Activated CD4-positive, alpha-beta T cell treated with anti-CD3 and anti-CD28 coated beads, Interleukin-2, Interleukin-6, amounts not matched to agents 100 ng/mL and 50 ng/mL, durations not matched to agents 16 hours and 8 hours (primary cell): ENCODE measurements at regions not wholly inside any gene's neighbourhood (a gene's known extent, or its start where the extent isn't known, plus 50 kb on each side); places are given as distances from the start of the nearest gene placed in this dataset.

Experiments used
- DNase-seq: peaks from one replicate; pipeline ENCODE4 v3.0.0-alpha.2; 2020

DNA sequence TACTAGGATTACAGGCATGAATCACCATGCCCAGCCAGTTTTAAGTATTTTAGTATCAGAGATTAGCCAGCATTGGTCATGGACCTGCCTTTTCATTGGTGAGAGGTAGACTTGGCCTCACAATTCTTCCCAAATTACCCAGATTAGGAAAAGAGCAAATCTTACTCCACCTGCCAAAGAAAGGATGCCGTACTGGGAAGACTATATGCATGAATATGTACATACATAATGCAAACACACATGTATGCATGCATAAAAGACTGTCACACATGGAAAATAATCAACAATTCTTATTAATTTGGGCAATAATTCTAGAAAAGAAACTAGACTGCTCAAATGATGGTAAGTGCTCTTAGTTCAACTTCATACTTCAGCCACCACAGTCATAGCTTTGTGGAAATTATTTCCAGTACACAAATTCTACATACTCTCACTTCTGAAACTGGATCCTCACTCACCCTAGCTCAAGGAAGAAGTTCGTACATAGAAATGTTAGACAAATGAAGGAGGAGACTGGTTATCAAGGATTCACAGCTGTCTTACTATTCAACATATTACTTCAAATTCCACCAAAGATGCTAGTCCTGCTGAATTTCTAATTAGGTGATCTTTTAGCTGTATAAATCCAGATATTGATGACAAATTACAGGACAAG, 73.7 kb downstream of the MINAR2 start:
- no peak for DNase-seq

DNA sequence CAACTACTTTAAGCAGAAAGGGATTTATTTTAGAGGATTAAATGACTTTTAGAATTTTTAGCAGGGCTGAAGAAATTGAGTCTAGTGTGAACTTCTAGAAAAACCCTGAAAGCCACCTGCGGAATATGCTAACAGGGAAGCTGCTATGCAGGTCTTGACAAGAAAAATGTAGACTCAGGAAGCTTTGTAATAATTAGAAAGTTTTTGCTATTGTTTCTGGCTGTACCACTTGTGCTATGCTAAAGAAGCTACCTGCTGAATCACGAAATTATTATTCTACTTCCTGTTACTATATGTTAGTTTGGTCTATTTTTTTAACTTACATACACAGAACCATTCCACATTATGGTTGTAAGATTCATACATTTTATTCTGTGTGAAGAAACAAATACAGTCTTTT, 74.0 kb upstream of the CHSY3 start:
- DNase-seq = no peak

DNA sequence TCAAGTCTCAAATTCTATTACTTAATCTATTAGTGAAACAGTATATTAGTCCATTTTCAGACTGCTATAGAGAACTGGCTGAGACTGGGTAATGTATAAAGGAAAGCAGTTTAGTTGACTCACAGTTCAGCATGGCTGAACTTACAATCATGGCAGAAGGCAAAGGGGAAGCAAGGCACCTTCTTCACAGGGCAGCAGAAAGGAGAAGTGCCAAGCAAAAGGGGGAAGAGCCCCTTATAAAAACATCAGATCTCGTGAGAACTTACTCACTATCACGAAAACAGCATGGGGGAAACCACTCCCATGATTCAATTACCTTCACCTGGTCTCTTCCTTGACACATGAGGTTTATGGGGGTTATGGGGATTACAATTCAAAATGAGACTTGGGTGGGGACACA, 67.9 kb upstream of the CHSY3 start:
- no peak for DNase-seq

DNA sequence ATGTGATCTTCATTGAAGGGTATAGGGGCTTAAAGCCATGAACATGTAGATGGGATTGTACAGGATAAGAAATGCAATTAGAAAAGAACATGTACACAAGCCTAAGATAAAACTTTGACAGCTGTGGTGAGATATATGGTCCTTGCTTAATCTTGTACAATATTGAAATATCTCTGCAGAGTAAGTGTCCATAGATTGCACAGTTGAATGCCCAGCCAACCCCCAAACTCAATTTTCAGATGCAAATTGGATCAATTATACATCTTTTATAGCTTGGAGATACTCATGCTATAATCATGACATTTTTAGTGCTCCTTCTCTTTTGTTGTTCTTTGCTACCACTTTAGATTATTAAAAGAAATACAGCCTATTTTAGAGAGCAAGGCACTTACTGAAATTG, 59.5 kb upstream of the CHSY3 start:
- no peak for DNase-seq

DNA sequence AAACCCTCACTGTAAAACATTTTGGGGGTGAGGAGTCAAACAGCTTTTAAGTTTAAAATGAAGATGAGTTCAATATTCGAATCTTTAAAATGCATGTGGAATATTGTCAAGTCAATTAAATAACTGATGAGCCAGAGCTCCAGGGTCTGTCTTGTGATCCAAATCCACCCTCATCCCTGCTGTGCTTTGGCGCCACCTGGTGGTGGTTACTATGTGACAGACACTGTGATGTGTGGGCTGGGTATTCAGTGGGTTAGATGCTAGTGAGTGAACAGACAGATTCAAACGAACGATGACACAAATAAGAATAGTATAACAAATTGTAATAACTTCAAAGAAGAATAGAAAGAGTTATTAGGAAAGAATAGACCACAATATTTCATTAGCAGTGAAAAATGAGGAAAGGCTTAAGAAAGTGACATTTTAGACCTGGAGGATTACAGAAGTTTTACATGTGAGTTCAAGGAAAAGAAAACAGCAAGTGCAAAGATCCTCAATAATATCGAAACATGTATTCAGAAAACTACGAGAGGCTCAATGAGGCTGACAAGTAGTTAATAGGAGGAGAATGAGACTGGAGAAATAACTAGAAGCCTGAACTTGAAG, 51.4 kb upstream of the CHSY3 start:
- DNase-seq = peak; percentile 79

DNA sequence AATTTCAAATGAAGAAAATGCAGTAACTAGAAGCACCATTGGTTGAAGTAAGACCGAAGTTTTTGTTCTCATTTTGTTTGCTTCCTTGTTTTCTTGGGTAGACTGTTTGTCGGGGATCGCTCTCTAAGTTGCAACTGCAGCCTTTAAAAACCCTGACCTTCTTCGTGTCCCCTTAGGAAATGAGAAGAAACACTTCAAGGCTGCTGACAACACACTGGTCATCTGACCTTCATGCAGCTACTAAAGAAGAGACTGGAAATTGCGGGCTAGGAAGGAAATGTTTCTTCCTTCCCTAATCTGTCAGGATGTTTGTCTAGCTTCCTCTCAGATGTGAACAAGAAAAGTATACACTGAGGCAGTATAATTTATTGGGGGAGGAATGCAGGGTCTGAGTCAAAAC, 50.7 kb upstream of the CHSY3 start:
- no peak for DNase-seq
